ENCODE measurements at regions not wholly inside any gene's neighbourhood (a gene's known extent, or its start where the extent isn't known, plus 50 kb on each side); places are given as distances from the start of the nearest gene placed in this dataset.

DNA sequence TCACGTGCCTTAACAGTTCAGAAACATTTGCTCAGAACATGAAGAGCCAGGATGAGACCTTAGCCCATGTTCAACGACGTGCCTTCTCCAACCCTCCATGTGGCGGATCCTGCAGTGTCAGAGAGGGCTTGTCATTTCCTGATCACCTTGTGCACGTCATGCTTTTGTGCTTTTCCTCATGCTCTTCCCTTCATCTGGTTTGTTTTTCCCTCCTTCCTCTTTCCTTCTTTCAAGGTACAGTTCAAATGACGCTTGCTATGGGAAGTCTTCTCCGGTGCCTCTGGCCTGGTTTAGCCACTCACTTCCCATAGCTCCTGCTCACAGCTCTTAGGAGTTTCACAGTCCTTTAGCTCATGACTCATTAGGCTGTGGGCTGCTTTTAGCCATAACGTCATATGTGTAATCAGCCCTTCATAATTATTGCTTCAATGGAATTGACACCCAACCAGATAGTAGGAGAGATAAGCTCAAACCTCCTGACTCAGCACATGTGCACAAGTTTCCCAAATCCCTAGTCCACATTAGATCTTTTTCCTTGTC is 102.7 kb upstream of the CNKSR3 start:
- ATAC-seq (replicated peaks in 1 of 4) (no peak), DNase-seq (no peak)
- no peaks in the 10 kb centered on the region for H3K36me3 Mint-ChIP-seq
- Histone ChIP-seq H3K27me3 (replicated peaks in 1 of 2; ENCODE audit: control insufficient read depth in 2 of 2, extremely low read depth in 1 of 2, insufficient read depth in 2 of 2, low read length in 1 of 2) (no peaks in the 10 kb centered on the region), H3K9me3 (no peaks in the 10 kb centered on the region), H3K36me3 (ENCODE audit: control insufficient read depth in 2 of 2, extremely low read depth in 1 of 2, insufficient read depth in 1 of 2, low read length in 1 of 2) (no peaks in the 10 kb centered on the region), H3K4me3 (ENCODE audit: control insufficient read depth in 1 of 2, extremely low read depth in 1 of 2, low read length in 1 of 2) (no peak overlapping the region), H3K27ac (ENCODE audit: low read length) (no peak overlapping the region), H3K4me1 (ENCODE audit: control insufficient read depth in 1 of 2, extremely low read depth in 1 of 2, insufficient read depth in 2 of 2, low read length in 2 of 2) (no peaks in the 10 kb centered on the region)
- H3K4me3 Mint-ChIP-seq: no peak overlapping the region
- ChIA-PET CTCF (no interaction called here), POLR2A (no interaction called here)
- peaks cover 0 to 5% (median 3%) of the 10 kb centered on the region in 3 donors for H3K4me1 Mint-ChIP-seq
- peaks cover 0 to 3% of the 10 kb centered on the region in 2 donors for H3K27me3 Mint-ChIP-seq
- H3K27ac Mint-ChIP-seq: no peak overlapping the region
- WGBS (ENCODE audit: insufficient coverage): 81% methylated on average over 7 of the region's 8 CpGs
- H3K9me3 Mint-ChIP-seq: no peaks in the 10 kb centered on the region

DNA sequence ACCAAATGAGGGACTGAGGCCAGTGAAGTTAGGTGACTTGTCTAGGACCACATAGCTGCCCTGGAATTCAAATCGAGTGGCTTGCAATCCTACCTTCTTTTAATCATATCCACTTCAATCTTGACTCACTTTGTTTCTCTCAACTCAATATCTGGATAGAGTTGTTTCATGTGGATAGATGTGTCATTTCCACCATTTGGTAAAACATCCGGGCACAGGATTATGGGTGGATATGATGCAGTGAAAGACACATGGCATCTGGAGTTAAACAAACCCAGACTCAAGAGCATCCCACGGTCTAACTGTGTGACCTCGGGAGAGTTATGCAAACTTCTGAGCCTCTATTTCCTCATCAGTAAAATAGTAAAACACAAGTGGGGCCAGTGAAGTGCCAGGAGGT is 103.6 kb upstream of the CNKSR3 start:
- peaks cover 0 to 5% (median 3%) of the 10 kb centered on the region in 3 donors for H3K4me1 Mint-ChIP-seq
- no peak for DNase-seq
- no peak overlapping the region for H3K27ac Mint-ChIP-seq
- POLR2A ChIA-PET: no interaction called here
- Histone ChIP-seq H3K4me3 (ENCODE audit: control insufficient read depth in 1 of 2, extremely low read depth in 1 of 2, low read length in 1 of 2) (no peak overlapping the region), H3K27me3 (replicated peaks in 1 of 2; ENCODE audit: control insufficient read depth in 2 of 2, extremely low read depth in 1 of 2, insufficient read depth in 2 of 2, low read length in 1 of 2) (no peaks in the 10 kb centered on the region), H3K4me1 (ENCODE audit: control insufficient read depth in 1 of 2, extremely low read depth in 1 of 2, insufficient read depth in 2 of 2, low read length in 2 of 2) (no peaks in the 10 kb centered on the region), H3K27ac (ENCODE audit: low read length) (no peak overlapping the region), H3K9me3 (no peaks in the 10 kb centered on the region), H3K36me3 (ENCODE audit: control insufficient read depth in 2 of 2, extremely low read depth in 1 of 2, insufficient read depth in 1 of 2, low read length in 1 of 2) (no peaks in the 10 kb centered on the region)
- peaks cover 0 to 4% of the 10 kb centered on the region in 2 donors for H3K27me3 Mint-ChIP-seq
- ATAC-seq (replicated peaks in 1 of 4): no peak
- no CpG with 5 or more reads among the region's 4 CpGs for WGBS (ENCODE audit: insufficient coverage)
- H3K9me3 Mint-ChIP-seq: no peaks in the 10 kb centered on the region
- CTCF ChIA-PET: no interaction called here
- H3K36me3 Mint-ChIP-seq: no peaks in the 10 kb centered on the region
- no peak overlapping the region for H3K4me3 Mint-ChIP-seq

DNA sequence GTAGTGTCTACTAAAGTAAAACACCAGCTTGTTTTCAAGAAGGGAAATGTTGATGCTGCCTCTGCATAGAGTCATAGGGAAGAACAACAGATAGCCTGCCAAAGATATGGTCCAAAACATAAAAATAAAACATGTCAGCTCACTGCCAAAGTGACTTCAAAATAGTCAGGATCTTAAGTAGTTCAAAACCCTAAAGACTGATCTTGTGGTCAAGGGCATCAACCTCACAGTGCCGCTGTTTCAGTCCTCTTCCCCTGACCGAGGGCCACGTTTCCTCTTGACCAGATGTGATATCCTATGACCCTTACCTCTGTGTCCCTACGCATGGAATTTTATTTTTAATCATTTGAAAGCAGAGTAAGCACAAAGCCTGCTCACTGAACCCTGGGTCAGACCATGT is 104.2 kb upstream of the CNKSR3 start:
- Mint-ChIP-seq H3K27ac (no peak overlapping the region), H3K4me1 (peaks cover 0 to 5% (median 3%) of the 10 kb centered on the region in 3 donors), H3K36me3 (no peaks in the 10 kb centered on the region), H3K4me3 (no peak overlapping the region), H3K27me3 (peaks cover 0 to 5% of the 10 kb centered on the region in 2 donors), H3K9me3 (no peaks in the 10 kb centered on the region)
- Histone ChIP-seq H3K27ac (ENCODE audit: low read length) (no peak overlapping the region), H3K4me1 (ENCODE audit: control insufficient read depth in 1 of 2, extremely low read depth in 1 of 2, insufficient read depth in 2 of 2, low read length in 2 of 2) (no peaks in the 10 kb centered on the region), H3K4me3 (ENCODE audit: control insufficient read depth in 1 of 2, extremely low read depth in 1 of 2, low read length in 1 of 2) (no peak overlapping the region), H3K9me3 (no peaks in the 10 kb centered on the region), H3K27me3 (replicated peaks in 1 of 2; ENCODE audit: control insufficient read depth in 2 of 2, extremely low read depth in 1 of 2, insufficient read depth in 2 of 2, low read length in 1 of 2) (no peaks in the 10 kb centered on the region), H3K36me3 (ENCODE audit: control insufficient read depth in 2 of 2, extremely low read depth in 1 of 2, insufficient read depth in 1 of 2, low read length in 1 of 2) (no peaks in the 10 kb centered on the region)
- CTCF ChIA-PET: no interaction called here
- WGBS (ENCODE audit: insufficient coverage): no CpG with 5 or more reads among the region's 4 CpGs
- DNase-seq: no peak
- POLR2A ChIA-PET: no interaction called here
- ATAC-seq (replicated peaks in 1 of 4): no peak

GRCh38 chr6:154615483-154616025 is 105.1 kb upstream of the CNKSR3 start:
- Histone ChIP-seq H3K4me3 (ENCODE audit: control insufficient read depth in 1 of 2, extremely low read depth in 1 of 2, low read length in 1 of 2) (no peak overlapping the region), H3K27me3 (replicated peaks in 1 of 2; ENCODE audit: control insufficient read depth in 2 of 2, extremely low read depth in 1 of 2, insufficient read depth in 2 of 2, low read length in 1 of 2) (no peaks in the 10 kb centered on the region), H3K9me3 (no peaks in the 10 kb centered on the region), H3K4me1 (ENCODE audit: control insufficient read depth in 1 of 2, extremely low read depth in 1 of 2, insufficient read depth in 2 of 2, low read length in 2 of 2) (no peaks in the 10 kb centered on the region), H3K36me3 (ENCODE audit: control insufficient read depth in 2 of 2, extremely low read depth in 1 of 2, insufficient read depth in 1 of 2, low read length in 1 of 2) (no peaks in the 10 kb centered on the region), H3K27ac (ENCODE audit: low read length) (no peak overlapping the region)
- Mint-ChIP-seq H3K4me3 (no peak overlapping the region), H3K27ac (no peak overlapping the region), H3K4me1 (peaks cover 0 to 5% (median 3%) of the 10 kb centered on the region in 3 donors), H3K36me3 (no peaks in the 10 kb centered on the region), H3K9me3 (no peaks in the 10 kb centered on the region), H3K27me3 (peaks cover 0 to 7% of the 10 kb centered on the region in 2 donors)
- CTCF ChIA-PET: no interaction called here
- POLR2A ChIA-PET: no interaction called here
- WGBS (ENCODE audit: insufficient coverage): 82% methylated on average over 8 of the region's 16 CpGs
- DNase-seq (no peak), ATAC-seq (replicated peaks in 1 of 4) (no peak)

- Histone ChIP-seq H3K36me3 (ENCODE audit: control insufficient read depth in 2 of 2, extremely low read depth in 1 of 2, insufficient read depth in 1 of 2, low read length in 1 of 2) (no peaks in the 10 kb centered on the region), H3K4me1 (ENCODE audit: control insufficient read depth in 1 of 2, extremely low read depth in 1 of 2, insufficient read depth in 2 of 2, low read length in 2 of 2) (no peaks in the 10 kb centered on the region), H3K9me3 (no peaks in the 10 kb centered on the region), H3K27me3 (replicated peaks in 1 of 2; ENCODE audit: control insufficient read depth in 2 of 2, extremely low read depth in 1 of 2, insufficient read depth in 2 of 2, low read length in 1 of 2) (no peaks in the 10 kb centered on the region), H3K27ac (ENCODE audit: low read length) (no peak overlapping the region), H3K4me3 (ENCODE audit: control insufficient read depth in 1 of 2, extremely low read depth in 1 of 2, low read length in 1 of 2) (no peak overlapping the region)
- DNase-seq (no peak), ATAC-seq (replicated peaks in 1 of 4) (no peak)
- H3K4me3 Mint-ChIP-seq: no peak overlapping the region
- no peak overlapping the region for H3K27ac Mint-ChIP-seq
- H3K36me3 Mint-ChIP-seq: no peaks in the 10 kb centered on the region
- 100% methylated on average over 1 of the region's 2 CpGs for WGBS (ENCODE audit: insufficient coverage)
- H3K9me3 Mint-ChIP-seq: no peaks in the 10 kb centered on the region
- peaks cover 0 to 10% of the 10 kb centered on the region in 2 donors for H3K27me3 Mint-ChIP-seq
- CTCF ChIA-PET: no interaction called here
- POLR2A ChIA-PET: no interaction called here
- no peaks in the 10 kb centered on the region for H3K4me1 Mint-ChIP-seq
These were observed 106.7 kb upstream of the CNKSR3 start for GRCh38 chr6:154617175-154617574.

DNA sequence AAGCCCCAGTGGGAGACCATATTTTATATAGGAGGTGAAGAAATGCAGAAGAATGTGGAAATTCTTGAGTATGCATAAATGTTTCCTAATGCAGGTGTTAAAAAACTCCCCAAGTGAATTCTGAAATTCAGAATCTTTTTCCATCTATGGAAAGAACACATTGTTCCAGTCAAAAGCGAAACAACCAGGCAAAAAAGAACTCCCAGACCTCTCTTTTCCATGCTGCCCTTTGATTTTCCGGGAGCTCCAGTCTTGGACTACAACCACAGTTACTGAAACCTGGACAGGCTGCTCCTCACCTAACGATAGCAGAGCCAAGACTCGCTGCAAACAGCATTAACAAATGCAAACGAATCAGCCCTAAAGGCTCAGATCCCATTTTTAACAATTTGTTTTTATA is 108.7 kb upstream of the CNKSR3 start:
- Mint-ChIP-seq H3K27ac (no peak overlapping the region), H3K36me3 (no peaks in the 10 kb centered on the region), H3K27me3 (peaks cover 0 to 7% of the 10 kb centered on the region in 2 donors), H3K9me3 (no peaks in the 10 kb centered on the region), H3K4me3 (no peak overlapping the region), H3K4me1 (no peaks in the 10 kb centered on the region)
- no peaks in the 10 kb centered on the region for H3K4me1 ChIP-seq (ENCODE audit: control insufficient read depth in 1 of 2, extremely low read depth in 1 of 2, insufficient read depth in 2 of 2, low read length in 2 of 2)
- WGBS (ENCODE audit: insufficient coverage): 61% methylated on average over 2 of the region's 5 CpGs
- ChIA-PET CTCF (interaction anchor here in 1 of 2 donors (0.6 kb wide), 1 partner anchor 368 kb away, joined by 3 read pairs; no protein-coding TSS in a partner anchor), POLR2A (no interaction called here)
- no peak overlapping the region for H3K27ac ChIP-seq (ENCODE audit: low read length)
- DNase-seq (no peak), ATAC-seq (replicated peaks in 1 of 4) (no peak)
- H3K27me3 ChIP-seq (replicated peaks in 1 of 2; ENCODE audit: control insufficient read depth in 2 of 2, extremely low read depth in 1 of 2, insufficient read depth in 2 of 2, low read length in 1 of 2): no peaks in the 10 kb centered on the region
- no peak overlapping the region for H3K4me3 ChIP-seq (ENCODE audit: control insufficient read depth in 1 of 2, extremely low read depth in 1 of 2, low read length in 1 of 2)
- no peaks in the 10 kb centered on the region for H3K9me3 ChIP-seq
- no peaks in the 10 kb centered on the region for H3K36me3 ChIP-seq (ENCODE audit: control insufficient read depth in 2 of 2, extremely low read depth in 1 of 2, insufficient read depth in 1 of 2, low read length in 1 of 2)

GRCh38 chr6:154621686-154622085 is 111.2 kb upstream of the CNKSR3 start:
- H3K4me3 Mint-ChIP-seq: no peak overlapping the region
- ATAC-seq (replicated peaks in 1 of 4): no peak
- DNase-seq: no peak
- no peak overlapping the region for H3K27ac Mint-ChIP-seq
- ChIA-PET POLR2A (no interaction called here), CTCF (no interaction called here)
- H3K4me3 ChIP-seq (ENCODE audit: control insufficient read depth in 1 of 2, extremely low read depth in 1 of 2, low read length in 1 of 2): no peak overlapping the region
- H3K9me3 ChIP-seq: no peaks in the 10 kb centered on the region
- no peaks in the 10 kb centered on the region for H3K27me3 ChIP-seq (replicated peaks in 1 of 2; ENCODE audit: control insufficient read depth in 2 of 2, extremely low read depth in 1 of 2, insufficient read depth in 2 of 2, low read length in 1 of 2)
- H3K4me1 ChIP-seq (ENCODE audit: control insufficient read depth in 1 of 2, extremely low read depth in 1 of 2, insufficient read depth in 2 of 2, low read length in 2 of 2): no peaks in the 10 kb centered on the region
- peaks cover 0 to 7% of the 10 kb centered on the region in 2 donors for H3K27me3 Mint-ChIP-seq
- no peaks in the 10 kb centered on the region for H3K36me3 ChIP-seq (ENCODE audit: control insufficient read depth in 2 of 2, extremely low read depth in 1 of 2, insufficient read depth in 1 of 2, low read length in 1 of 2)
- peaks cover 0 to 3% (median 0%) of the 10 kb centered on the region in 3 donors for H3K9me3 Mint-ChIP-seq
- no CpG with 5 or more reads among the region's 4 CpGs for WGBS (ENCODE audit: insufficient coverage)
- H3K27ac ChIP-seq (ENCODE audit: low read length): no peak overlapping the region
- H3K36me3 Mint-ChIP-seq: no peaks in the 10 kb centered on the region
- H3K4me1 Mint-ChIP-seq: no peaks in the 10 kb centered on the region
